ENCODE measurements at regions not wholly inside any gene's neighbourhood (a gene's known extent, or its start where the extent isn't known, plus 50 kb on each side); places are given as distances from the start of the nearest gene placed in this dataset.

DNA sequence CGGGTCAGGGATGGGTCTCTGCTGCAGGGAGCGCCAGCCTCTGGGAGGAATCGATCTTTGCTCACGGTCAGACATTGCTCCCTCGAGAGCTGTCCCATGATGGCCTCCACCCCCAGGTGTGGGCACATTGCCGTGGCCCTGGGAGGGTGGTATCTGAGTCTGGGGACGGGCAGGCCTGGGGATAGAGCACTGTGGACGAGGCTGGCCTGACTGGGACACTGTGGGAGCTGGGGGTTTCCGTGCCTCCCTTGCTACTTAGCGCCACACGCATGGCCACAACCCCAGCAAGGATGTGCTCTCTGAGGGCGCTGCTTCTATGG, 55.7 kb downstream of the JAKMIP3 start:
- no peak for TF ChIP-seq CTCF (IDR thresholded peaks at IDR 0.05; ENCODE audit: low read depth, low read length)
- H3K4me3 ChIP-seq (replicated peaks in 1 of 2; ENCODE audit: low read depth in 2 of 2, low read length in 2 of 2): no peak overlapping the region
- no peak for DNase-seq (ENCODE audit: low read depth in 2 of 2)

DNA sequence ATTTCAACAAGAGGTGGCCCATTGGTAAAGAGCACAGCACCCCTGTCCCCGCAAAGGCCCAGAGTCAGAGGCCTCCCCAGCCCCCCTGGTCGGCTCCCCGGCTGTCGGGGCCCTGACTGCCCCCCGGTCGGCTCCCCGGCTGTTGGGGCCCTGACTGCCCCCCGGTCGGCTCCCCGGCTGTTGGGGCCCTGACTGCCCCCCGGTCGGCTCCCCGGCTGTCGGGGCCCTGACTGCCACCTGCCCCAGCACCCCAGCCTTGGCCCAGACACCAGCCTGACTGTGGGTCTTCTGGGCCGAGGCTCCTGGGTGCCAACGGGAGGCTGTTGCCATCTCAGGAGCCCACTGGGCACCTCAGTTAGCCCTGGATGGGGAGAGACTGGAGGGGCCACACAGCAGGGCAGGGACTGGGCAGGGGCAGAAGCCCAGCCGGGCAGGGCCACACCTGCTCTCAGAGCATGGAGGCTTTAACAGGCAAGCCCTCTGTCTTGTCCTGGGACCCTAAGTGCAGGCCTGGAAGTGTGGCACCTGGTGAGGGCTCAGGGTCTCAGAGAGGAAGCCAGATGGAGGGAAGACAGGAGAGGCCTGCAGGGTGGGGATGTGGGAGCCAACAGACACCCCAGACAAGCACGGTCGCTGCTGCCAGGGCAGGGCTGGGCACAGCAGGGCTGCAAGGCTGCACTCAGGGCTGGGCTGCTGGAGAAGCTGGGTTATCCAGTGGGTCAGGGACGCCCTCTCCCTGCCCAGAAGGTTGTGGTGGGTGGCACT, 56.5 kb downstream of the JAKMIP3 start:
- H3K4me3 ChIP-seq (replicated peaks in 1 of 2; ENCODE audit: low read depth in 2 of 2, low read length in 2 of 2): no peak overlapping the region
- no peak for DNase-seq (ENCODE audit: low read depth in 2 of 2)
- no peak for TF ChIP-seq CTCF (IDR thresholded peaks at IDR 0.05; ENCODE audit: low read depth, low read length)

DNA sequence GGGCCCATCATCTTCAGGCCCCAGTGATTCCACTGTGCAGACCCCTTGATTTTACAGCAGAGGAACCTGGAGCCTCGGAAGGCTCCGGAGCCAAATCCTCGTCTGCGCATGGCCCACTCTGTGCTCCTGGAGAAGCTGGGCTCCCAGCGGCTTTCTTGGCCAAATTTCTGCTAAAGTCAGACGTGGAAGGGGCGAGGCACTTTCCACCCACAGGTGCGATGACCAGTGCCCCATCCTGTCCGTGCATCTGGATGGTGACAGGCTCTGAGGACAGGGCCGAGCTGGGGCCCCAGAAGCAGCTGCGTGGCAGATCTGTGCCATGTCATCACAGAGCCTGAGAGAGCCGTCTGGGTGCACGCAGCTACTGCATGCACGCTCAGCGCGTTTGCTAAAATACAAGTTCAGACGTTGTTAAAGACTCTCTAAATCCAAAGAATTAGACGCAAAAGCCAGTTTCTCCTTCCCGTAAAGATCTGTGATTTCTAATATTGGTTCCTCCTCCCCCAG, 57.2 kb downstream of the JAKMIP3 start:
- TF ChIP-seq CTCF (IDR thresholded peaks at IDR 0.05; ENCODE audit: low read depth, low read length): no peak
- no peak overlapping the region for H3K4me3 ChIP-seq (replicated peaks in 1 of 2; ENCODE audit: low read depth in 2 of 2, low read length in 2 of 2)
- DNase-seq (ENCODE audit: low read depth in 2 of 2): no peak

GRCh38 chr10:132123606-132124005, 57.9 kb downstream of the JAKMIP3 start:
- no peak for DNase-seq (ENCODE audit: low read depth in 2 of 2)
- no peak overlapping the region for H3K4me3 ChIP-seq (replicated peaks in 1 of 2; ENCODE audit: low read depth in 2 of 2, low read length in 2 of 2)
- TF ChIP-seq CTCF (IDR thresholded peaks at IDR 0.05; ENCODE audit: low read depth, low read length): no peak

DNA sequence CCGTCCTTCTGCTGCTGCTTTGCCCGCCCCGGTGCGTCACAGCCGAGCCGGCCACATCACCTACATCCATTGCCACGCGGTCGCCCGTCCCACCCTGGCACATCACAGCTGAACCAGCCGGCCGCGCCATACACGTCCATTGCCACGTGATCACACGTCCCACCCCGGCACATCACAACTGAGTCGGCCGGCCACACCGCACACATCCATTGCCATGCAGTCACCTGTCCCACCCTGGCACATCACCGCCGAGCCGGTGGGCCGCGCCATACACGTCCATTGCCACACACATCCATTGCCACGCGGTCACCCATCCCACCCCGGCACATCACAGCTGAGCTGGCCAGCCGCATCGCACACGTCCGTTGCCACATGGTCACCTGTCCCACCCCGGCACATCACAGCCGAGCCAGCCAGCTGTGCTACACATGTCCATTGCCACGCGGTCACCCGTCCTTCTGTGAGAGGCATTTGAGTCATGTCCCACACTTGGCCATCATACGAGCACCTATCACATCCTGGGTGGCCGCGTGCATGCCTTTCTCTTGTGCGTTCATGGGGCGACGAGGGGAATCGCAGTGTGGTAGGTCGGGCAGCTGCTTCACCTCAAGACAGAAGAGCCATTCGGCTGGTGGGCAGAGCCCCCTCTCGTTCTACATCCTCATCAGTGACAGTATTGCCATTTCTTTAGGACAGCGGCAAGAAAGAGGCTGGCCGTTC, 58.6 kb downstream of the JAKMIP3 start:
- no peak for TF ChIP-seq CTCF (IDR thresholded peaks at IDR 0.05; ENCODE audit: low read depth, low read length)
- DNase-seq (ENCODE audit: low read depth in 2 of 2): no peak

GRCh38 chr10:132129431-132129830, 57.3 kb upstream of the DPYSL4 start:
- no peak for DNase-seq (ENCODE audit: low read depth in 2 of 2)
- no peak overlapping the region for H3K4me3 ChIP-seq (replicated peaks in 1 of 2; ENCODE audit: low read depth in 2 of 2, low read length in 2 of 2)
- no peak for TF ChIP-seq CTCF (IDR thresholded peaks at IDR 0.05; ENCODE audit: low read depth, low read length)

More for the DNA sequence above, 58.6 kb downstream of the JAKMIP3 start:
- no peak overlapping the region for H3K4me3 ChIP-seq (replicated peaks in 1 of 2; ENCODE audit: low read depth in 2 of 2, low read length in 2 of 2)

Measured in cardiac fibroblast (primary cell).